ENCODE measurements at regions not wholly inside any gene's neighbourhood (a gene's known extent, or its start where the extent isn't known, plus 50 kb on each side); places are given as distances from the start of the nearest gene placed in this dataset.

GRCh38 chr14:34113991-34114390 is 163.1 kb upstream of the EGLN3 start:
- H3K27ac Mint-ChIP-seq = no peak overlapping the region
- intact Hi-C loops (cut with micrococcal nuclease) = no loop called here
- Histone ChIP-seq H3K27me3 (ENCODE audit: control insufficient read depth in 2 of 2, insufficient read depth in 2 of 2, low read length in 2 of 2) (no peaks in the 10 kb centered on the region), H3K9me3 (ENCODE audit: control insufficient read depth in 2 of 3, low read length in 3 of 3) (no peaks in the 10 kb centered on the region), H3K36me3 (ENCODE audit: control insufficient read depth in 2 of 3, insufficient read depth in 3 of 3, low read length in 3 of 3) (no peaks in the 10 kb centered on the region), H3K4me1 (ENCODE audit: control insufficient read depth in 2 of 2, insufficient read depth in 2 of 2, low read length in 2 of 2) (no peaks in the 10 kb centered on the region), H3K4me3 (ENCODE audit: low read length) (no peak overlapping the region), H3K27ac (ENCODE audit: low read depth, low read length) (no peak overlapping the region)
- peaks cover 0 to 45% (median 5%) of the 10 kb centered on the region in 5 donors for H3K27me3 Mint-ChIP-seq
- peaks cover 0 to 3% (median 0%) of the 10 kb centered on the region in 7 donors for H3K4me1 Mint-ChIP-seq
- ChIA-PET CTCF (no interaction called here), POLR2A (no interaction called here)
- H3K4me3 Mint-ChIP-seq = no peak overlapping the region
- ATAC-seq = no peak
- peaks cover 0 to 13% (median 3%) of the 10 kb centered on the region in 11 donors for H3K9me3 Mint-ChIP-seq
- peaks cover 0 to 2% (median 0%) of the 10 kb centered on the region in 5 donors for H3K36me3 Mint-ChIP-seq
- DNase-seq = no peak

GRCh38 chr14:34113005-34113511 is 162.2 kb upstream of the EGLN3 start:
- POLR2A ChIA-PET = no interaction called here
- H3K4me1 ChIP-seq (ENCODE audit: control insufficient read depth in 2 of 2, insufficient read depth in 2 of 2, low read length in 2 of 2) = no peaks in the 10 kb centered on the region
- H3K27ac Mint-ChIP-seq = no peak overlapping the region
- peaks cover 0 to 14% (median 3%) of the 10 kb centered on the region in 11 donors for H3K9me3 Mint-ChIP-seq
- peaks cover 0 to 2% (median 0%) of the 10 kb centered on the region in 5 donors for H3K36me3 Mint-ChIP-seq
- intact Hi-C loops (cut with micrococcal nuclease) = no loop called here
- ATAC-seq = no peak
- no peak overlapping the region for H3K4me3 ChIP-seq (ENCODE audit: low read length)
- DNase-seq = no peak
- no peaks in the 10 kb centered on the region for H3K9me3 ChIP-seq (ENCODE audit: control insufficient read depth in 2 of 3, low read length in 3 of 3)
- peaks cover 0 to 5% (median 0%) of the 10 kb centered on the region in 7 donors for H3K4me1 Mint-ChIP-seq
- peaks cover 0 to 44% (median 5%) of the 10 kb centered on the region in 5 donors for H3K27me3 Mint-ChIP-seq
- H3K36me3 ChIP-seq (ENCODE audit: control insufficient read depth in 2 of 3, insufficient read depth in 3 of 3, low read length in 3 of 3) = no peaks in the 10 kb centered on the region
- H3K27me3 ChIP-seq (ENCODE audit: control insufficient read depth in 2 of 2, insufficient read depth in 2 of 2, low read length in 2 of 2) = no peaks in the 10 kb centered on the region
- no peak overlapping the region for H3K27ac ChIP-seq (ENCODE audit: low read depth, low read length)
- H3K4me3 Mint-ChIP-seq = no peak overlapping the region
- CTCF ChIA-PET = no interaction called here

GRCh38 chr14:34111953-34112352 is 161.1 kb upstream of the EGLN3 start:
- CTCF ChIA-PET = no interaction called here
- Mint-ChIP-seq H3K4me1 (peaks cover 0 to 5% (median 0%) of the 10 kb centered on the region in 7 donors), H3K9me3 (peaks cover 0 to 14% (median 3%) of the 10 kb centered on the region in 11 donors), H3K27me3 (peaks cover 0 to 41% (median 5%) of the 10 kb centered on the region in 5 donors), H3K36me3 (peaks cover 0 to 2% (median 0%) of the 10 kb centered on the region in 5 donors), H3K27ac (no peak overlapping the region), H3K4me3 (no peak overlapping the region)
- ATAC-seq (no peak), DNase-seq (no peak)
- POLR2A ChIA-PET = no interaction called here
- no peaks in the 10 kb centered on the region for H3K36me3 ChIP-seq (ENCODE audit: control insufficient read depth in 2 of 3, insufficient read depth in 3 of 3, low read length in 3 of 3)
- no peaks in the 10 kb centered on the region for H3K27me3 ChIP-seq (ENCODE audit: control insufficient read depth in 2 of 2, insufficient read depth in 2 of 2, low read length in 2 of 2)
- no peaks in the 10 kb centered on the region for H3K4me1 ChIP-seq (ENCODE audit: control insufficient read depth in 2 of 2, insufficient read depth in 2 of 2, low read length in 2 of 2)
- H3K4me3 ChIP-seq (ENCODE audit: low read length) = no peak overlapping the region
- H3K9me3 ChIP-seq (ENCODE audit: control insufficient read depth in 2 of 3, low read length in 3 of 3) = no peaks in the 10 kb centered on the region
- intact Hi-C loops (cut with micrococcal nuclease) = no loop called here
- no peak overlapping the region for H3K27ac ChIP-seq (ENCODE audit: low read depth, low read length)

- DNase-seq (no peak), ATAC-seq (no peak)
- Histone ChIP-seq H3K4me1 (ENCODE audit: control insufficient read depth in 2 of 2, insufficient read depth in 2 of 2, low read length in 2 of 2) (no peaks in the 10 kb centered on the region), H3K4me3 (ENCODE audit: low read length) (no peak overlapping the region), H3K36me3 (ENCODE audit: control insufficient read depth in 2 of 3, insufficient read depth in 3 of 3, low read length in 3 of 3) (no peaks in the 10 kb centered on the region), H3K27me3 (ENCODE audit: control insufficient read depth in 2 of 2, insufficient read depth in 2 of 2, low read length in 2 of 2) (no peaks in the 10 kb centered on the region), H3K9me3 (ENCODE audit: control insufficient read depth in 2 of 3, low read length in 3 of 3) (no peaks in the 10 kb centered on the region), H3K27ac (ENCODE audit: low read depth, low read length) (no peak overlapping the region)
- CTCF ChIA-PET = no interaction called here
- peaks cover 0 to 38% (median 5%) of the 10 kb centered on the region in 5 donors for H3K27me3 Mint-ChIP-seq
- H3K4me1 Mint-ChIP-seq = peaks cover 0 to 5% (median 0%) of the 10 kb centered on the region in 7 donors
- intact Hi-C loops (cut with micrococcal nuclease) = no loop called here
- POLR2A ChIA-PET = no interaction called here
- H3K36me3 Mint-ChIP-seq = peaks cover 0 to 2% (median 0%) of the 10 kb centered on the region in 5 donors
- peaks cover 0 to 14% (median 3%) of the 10 kb centered on the region in 11 donors for H3K9me3 Mint-ChIP-seq
- H3K27ac Mint-ChIP-seq = no peak overlapping the region
- no peak overlapping the region for H3K4me3 Mint-ChIP-seq
Measured at GRCh38 chr14:34111505-34111904, 160.6 kb upstream of the EGLN3 start.

GRCh38 chr14:34110531-34110930 is 159.7 kb upstream of the EGLN3 start:
- H3K27me3 ChIP-seq (ENCODE audit: control insufficient read depth in 2 of 2, insufficient read depth in 2 of 2, low read length in 2 of 2) = no peaks in the 10 kb centered on the region
- no peak overlapping the region for H3K4me3 ChIP-seq (ENCODE audit: low read length)
- H3K27ac ChIP-seq (ENCODE audit: low read depth, low read length) = no peak overlapping the region
- ChIA-PET CTCF (no interaction called here), POLR2A (no interaction called here)
- ATAC-seq (no peak), DNase-seq (no peak)
- H3K27me3 Mint-ChIP-seq = peaks cover 0 to 35% (median 0%) of the 10 kb centered on the region in 5 donors
- peaks cover 0 to 5% (median 0%) of the 10 kb centered on the region in 7 donors for H3K4me1 Mint-ChIP-seq
- H3K4me1 ChIP-seq (ENCODE audit: control insufficient read depth in 2 of 2, insufficient read depth in 2 of 2, low read length in 2 of 2) = no peaks in the 10 kb centered on the region
- H3K4me3 Mint-ChIP-seq = no peak overlapping the region
- H3K9me3 Mint-ChIP-seq = peaks cover 0 to 8% (median 0%) of the 10 kb centered on the region in 11 donors
- H3K36me3 Mint-ChIP-seq = peaks cover 0 to 2% (median 0%) of the 10 kb centered on the region in 5 donors
- no peaks in the 10 kb centered on the region for H3K9me3 ChIP-seq (ENCODE audit: control insufficient read depth in 2 of 3, low read length in 3 of 3)
- intact Hi-C loops (cut with micrococcal nuclease) = no loop called here
- H3K27ac Mint-ChIP-seq = peak overlapping the region in 1 of 9 donors; percentile 62
- H3K36me3 ChIP-seq (ENCODE audit: control insufficient read depth in 2 of 3, insufficient read depth in 3 of 3, low read length in 3 of 3) = no peaks in the 10 kb centered on the region

- Mint-ChIP-seq H3K4me3 (no peak overlapping the region), H3K27me3 (peaks cover 0 to 21% (median 0%) of the 10 kb centered on the region in 5 donors), H3K9me3 (peaks cover 0 to 6% (median 0%) of the 10 kb centered on the region in 11 donors), H3K36me3 (peaks cover 0 to 4% (median 0%) of the 10 kb centered on the region in 5 donors), H3K4me1 (peaks cover 0 to 5% (median 0%) of the 10 kb centered on the region in 7 donors), H3K27ac (no peak overlapping the region)
- ChIA-PET CTCF (no interaction called here), POLR2A (no interaction called here)
- ATAC-seq (no peak), DNase-seq (no peak)
- Histone ChIP-seq H3K27ac (ENCODE audit: low read depth, low read length) (no peak overlapping the region), H3K4me3 (ENCODE audit: low read length) (no peak overlapping the region), H3K9me3 (ENCODE audit: control insufficient read depth in 2 of 3, low read length in 3 of 3) (no peaks in the 10 kb centered on the region), H3K27me3 (ENCODE audit: control insufficient read depth in 2 of 2, insufficient read depth in 2 of 2, low read length in 2 of 2) (no peaks in the 10 kb centered on the region), H3K4me1 (ENCODE audit: control insufficient read depth in 2 of 2, insufficient read depth in 2 of 2, low read length in 2 of 2) (no peaks in the 10 kb centered on the region), H3K36me3 (ENCODE audit: control insufficient read depth in 2 of 3, insufficient read depth in 3 of 3, low read length in 3 of 3) (no peaks in the 10 kb centered on the region)
- intact Hi-C loops (cut with micrococcal nuclease) = no loop called here
Measured at GRCh38 chr14:34107441-34107840, 156.6 kb upstream of the EGLN3 start.

GRCh38 chr14:34106310-34106709 is 155.4 kb upstream of the EGLN3 start:
- no peaks in the 10 kb centered on the region for H3K4me1 ChIP-seq (ENCODE audit: control insufficient read depth in 2 of 2, insufficient read depth in 2 of 2, low read length in 2 of 2)
- no peak overlapping the region for H3K4me3 ChIP-seq (ENCODE audit: low read length)
- ChIA-PET CTCF (no interaction called here), POLR2A (no interaction called here)
- no peak for DNase-seq
- H3K27ac ChIP-seq (ENCODE audit: low read depth, low read length) = no peak overlapping the region
- H3K36me3 Mint-ChIP-seq = peaks cover 0 to 4% (median 0%) of the 10 kb centered on the region in 5 donors
- H3K36me3 ChIP-seq (ENCODE audit: control insufficient read depth in 2 of 3, insufficient read depth in 3 of 3, low read length in 3 of 3) = no peaks in the 10 kb centered on the region
- no peak overlapping the region for H3K27ac Mint-ChIP-seq
- H3K9me3 ChIP-seq (ENCODE audit: control insufficient read depth in 2 of 3, low read length in 3 of 3) = no peaks in the 10 kb centered on the region
- peaks cover 0 to 5% (median 0%) of the 10 kb centered on the region in 7 donors for H3K4me1 Mint-ChIP-seq
- H3K9me3 Mint-ChIP-seq = peaks cover 0 to 6% (median 0%) of the 10 kb centered on the region in 11 donors
- no peaks in the 10 kb centered on the region for H3K27me3 ChIP-seq (ENCODE audit: control insufficient read depth in 2 of 2, insufficient read depth in 2 of 2, low read length in 2 of 2)
- H3K4me3 Mint-ChIP-seq = no peak overlapping the region
- intact Hi-C loops (cut with micrococcal nuclease) = no loop called here
- H3K27me3 Mint-ChIP-seq = peaks cover 0 to 15% (median 0%) of the 10 kb centered on the region in 5 donors
- no peak for ATAC-seq
